Naive thymus-derived CD4-positive, alpha-beta T cell (primary cell): ENCODE measurements at regions not wholly inside any gene's neighbourhood (a gene's known extent, or its start where the extent isn't known, plus 50 kb on each side); places are given as distances from the start of the nearest gene placed in this dataset.
A peak's percentile ranks its signal among the peaks of the same experiment; 100 is the strongest.

ENCODE experiments used
- ATAC-seq: fragments of 150-1000 bp; cut with Tn5 transposase; 2 replicates; pipeline ENCODE4 v1.10.0; 2021; ENCODE audit warnings: mild to moderate bottlenecking, moderate library complexity
- CTCF ChIA-PET: fragments of 350-600 bp; sonication (Branson Sonifier 250); formaldehyde crosslinking; loops from one replicate; lab custom pipeline; 2021; ENCODE audit warnings: antibody characterized with exemption; lab: Charles Lee
- POLR2A ChIA-PET: fragments of 350-600 bp; sonication (Branson Sonifier 250); formaldehyde crosslinking; loops from one replicate; lab custom pipeline; 2021; ENCODE audit warnings: antibody characterized with exemption, inconsistent platforms; lab: Charles Lee
- DNase-seq, 9 donors: peaks; one replicate each; pipeline versions ENCODE4 v3.0.0 to v3.0.0-alpha.2; 2020 to 2022; ENCODE audit warnings: mixed read lengths in 1 of 9
- H3K27ac ChIP-seq: one replicate; pipeline ENCODE4 v1.7.0; 2013; ENCODE audit warnings: mild to moderate bottlenecking, low read depth, low read length, moderate library complexity
- H3K27me3 ChIP-seq, 2 donors: one replicate each; pipeline ENCODE4 v1.7.0; 2013; ENCODE audit warnings: low read length in 2 of 2, mild to moderate bottlenecking in 2 of 2, moderate library complexity in 2 of 2; ENCODE audit not compliant: control insufficient read depth in 2 of 2, insufficient read depth in 2 of 2
- H3K36me3 ChIP-seq, 3 experiments: 1 replicate in 2 of 3; 2 replicates in 1 of 3; pipeline ENCODE4 v1.7.0; 2013; ENCODE audit warnings: low read length in 3 of 3, mild to moderate bottlenecking in 3 of 3, moderate library complexity in 1 of 3; ENCODE audit not compliant: insufficient read depth in 3 of 3, control insufficient read depth in 2 of 3
- H3K4me1 ChIP-seq, 2 donors: one replicate each; pipeline ENCODE4 v1.7.0; 2013; ENCODE audit warnings: low read length in 2 of 2, mild to moderate bottlenecking in 2 of 2, moderate library complexity in 1 of 2; ENCODE audit not compliant: control insufficient read depth in 2 of 2, insufficient read depth in 2 of 2
- H3K4me3 ChIP-seq: 2 replicates; pipeline ENCODE4 v1.7.0; 2013; ENCODE audit warnings: mild to moderate bottlenecking, low read length
- H3K9me3 ChIP-seq, 3 experiments: 1 replicate in 2 of 3; 2 replicates in 1 of 3; pipeline ENCODE4 v1.7.0; 2013; ENCODE audit warnings: low read length in 3 of 3; ENCODE audit not compliant: control insufficient read depth in 2 of 3
- H3K27ac Mint-ChIP-seq, 9 donors: one replicate each; pipeline ENCODE4 v1.8.0; 2020 to 2022; ENCODE audit warnings: mixed read lengths in 9 of 9, mild to moderate bottlenecking in 8 of 9, moderate library complexity in 5 of 9, inconsistent platforms in 2 of 9
- H3K27me3 Mint-ChIP-seq, 5 donors: one replicate each; pipeline ENCODE4 v1.8.0; 2021 to 2022; ENCODE audit warnings: mixed read lengths in 5 of 5, mild to moderate bottlenecking in 1 of 5
- H3K36me3 Mint-ChIP-seq, 5 donors: one replicate each; pipeline ENCODE4 v1.8.0; 2020 to 2022; ENCODE audit warnings: mixed read lengths in 5 of 5, mild to moderate bottlenecking in 3 of 5, inconsistent platforms in 1 of 5
- H3K4me1 Mint-ChIP-seq, 7 donors: one replicate each; pipeline ENCODE4 v1.8.0; 2020 to 2022; ENCODE audit warnings: mixed read lengths in 7 of 7, mild to moderate bottlenecking in 3 of 7, inconsistent platforms in 1 of 7
- H3K4me3 Mint-ChIP-seq, 10 donors: one replicate each; pipeline ENCODE4 v1.8.0; 2020 to 2022; ENCODE audit warnings: mild to moderate bottlenecking in 10 of 10, mixed read lengths in 10 of 10, moderate library complexity in 6 of 10, inconsistent platforms in 2 of 10
- H3K9me3 Mint-ChIP-seq, 11 donors: one replicate each; pipeline ENCODE4 v1.8.0; 2020 to 2022; ENCODE audit warnings: mixed read lengths in 11 of 11, mild to moderate bottlenecking in 4 of 11, inconsistent platforms in 1 of 11, moderate library complexity in 1 of 11
- intact Hi-C, 2 donors: fragments of 100-400 bp; cut with micrococcal nuclease; formaldehyde crosslinking; loops; one replicate each; pipeline ENCODE4 v1.15.1; 2023

DNA sequence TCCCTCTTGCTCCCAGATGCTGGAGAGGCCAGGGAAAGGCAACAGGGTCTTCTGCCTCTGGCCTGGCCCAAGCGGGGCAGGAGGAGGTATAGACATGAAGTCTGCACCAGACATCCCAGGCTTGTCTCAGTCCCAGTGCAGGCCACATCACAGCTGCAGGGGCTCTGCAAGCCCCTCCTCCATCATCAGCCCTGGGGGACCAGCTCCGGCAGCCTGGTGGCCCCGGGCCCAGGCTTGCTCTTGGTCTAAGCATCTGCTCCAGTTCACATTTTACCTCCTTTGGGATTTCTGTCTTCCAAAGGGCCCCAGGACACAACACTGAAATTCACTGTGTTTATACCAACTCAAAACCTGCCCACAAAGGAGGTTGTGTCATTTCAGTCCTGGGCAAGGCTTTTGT, 359.4 kb downstream of the ZNF536 start:
- Mint-ChIP-seq H3K9me3 (peaks cover 0 to 3% (median 0%) of the 10 kb centered on the region in 11 donors), H3K27me3 (peaks cover 0 to 12% (median 3%) of the 10 kb centered on the region in 5 donors), H3K27ac (no peak overlapping the region), H3K4me1 (peaks cover 0 to 2% (median 0%) of the 10 kb centered on the region in 7 donors), H3K4me3 (no peak overlapping the region), H3K36me3 (no peaks in the 10 kb centered on the region)
- H3K9me3 ChIP-seq, result no peaks in the 10 kb centered on the region
- no peaks in the 10 kb centered on the region for H3K4me1 ChIP-seq
- DNase-seq (no peak), ATAC-seq (no peak)
- no peaks in the 10 kb centered on the region for H3K27me3 ChIP-seq
- H3K36me3 ChIP-seq, result no peaks in the 10 kb centered on the region
- POLR2A ChIA-PET, result no interaction called here
- no peak overlapping the region for H3K27ac ChIP-seq
- CTCF ChIA-PET, result no interaction called here
- intact Hi-C loops, result no loop called here
- no peak overlapping the region for H3K4me3 ChIP-seq

DNA sequence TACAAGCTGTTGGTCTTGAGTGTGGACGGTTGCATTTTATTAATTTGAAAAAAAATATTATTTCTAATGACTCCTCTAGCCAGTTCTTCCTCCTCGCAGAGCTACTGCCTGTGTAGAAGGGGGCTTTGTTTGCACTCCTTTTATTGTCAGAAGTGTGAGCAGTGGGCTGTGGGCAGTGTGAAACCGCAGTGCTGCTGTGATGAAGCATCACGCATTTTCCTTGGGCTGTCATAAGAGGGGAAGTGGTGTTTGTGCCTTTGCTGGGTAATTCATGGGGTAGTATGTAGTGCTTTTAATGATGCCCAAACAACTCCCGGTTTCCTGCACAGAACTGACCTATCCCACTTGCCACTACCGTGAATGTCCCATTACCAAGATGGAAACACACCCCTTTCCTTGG, 357.3 kb downstream of the ZNF536 start:
- H3K36me3 ChIP-seq, result no peaks in the 10 kb centered on the region

GRCh38 chr19:30722761-30723160, 350.6 kb downstream of the ZNF536 start:
- DNase-seq (no peak), ATAC-seq (no peak)
- intact Hi-C loops, result no loop called here
- Histone ChIP-seq H3K4me1 (no peaks in the 10 kb centered on the region), H3K4me3 (no peak overlapping the region), H3K9me3 (no peaks in the 10 kb centered on the region), H3K36me3 (no peaks in the 10 kb centered on the region), H3K27me3 (no peaks in the 10 kb centered on the region), H3K27ac (no peak overlapping the region)
- Mint-ChIP-seq H3K27ac (no peak overlapping the region), H3K36me3 (no peaks in the 10 kb centered on the region), H3K9me3 (peaks cover 0 to 2% (median 0%) of the 10 kb centered on the region in 11 donors), H3K4me1 (peaks cover 0 to 9% (median 6%) of the 10 kb centered on the region in 7 donors), H3K27me3 (peaks cover 9 to 33% (median 20%) of the 10 kb centered on the region in 5 donors), H3K4me3 (no peak overlapping the region)
- CTCF ChIA-PET, result no interaction called here
- POLR2A ChIA-PET, result no interaction called here

More for the DNA sequence above, 357.3 kb downstream of the ZNF536 start:
- Histone ChIP-seq H3K9me3 (no peaks in the 10 kb centered on the region), H3K27ac (no peak overlapping the region), H3K4me1 (no peaks in the 10 kb centered on the region), H3K4me3 (no peak overlapping the region), H3K27me3 (no peaks in the 10 kb centered on the region)
- Mint-ChIP-seq H3K9me3 (peaks cover 0 to 3% (median 0%) of the 10 kb centered on the region in 11 donors), H3K36me3 (no peaks in the 10 kb centered on the region), H3K4me1 (peaks cover 0 to 2% (median 0%) of the 10 kb centered on the region in 7 donors), H3K27ac (no peak overlapping the region), H3K27me3 (peaks cover 0 to 18% (median 0%) of the 10 kb centered on the region in 5 donors), H3K4me3 (no peak overlapping the region)
- POLR2A ChIA-PET, result no interaction called here
- CTCF ChIA-PET, result no interaction called here
- DNase-seq (no peak), ATAC-seq (no peak)
- intact Hi-C loops, result no loop called here

DNA sequence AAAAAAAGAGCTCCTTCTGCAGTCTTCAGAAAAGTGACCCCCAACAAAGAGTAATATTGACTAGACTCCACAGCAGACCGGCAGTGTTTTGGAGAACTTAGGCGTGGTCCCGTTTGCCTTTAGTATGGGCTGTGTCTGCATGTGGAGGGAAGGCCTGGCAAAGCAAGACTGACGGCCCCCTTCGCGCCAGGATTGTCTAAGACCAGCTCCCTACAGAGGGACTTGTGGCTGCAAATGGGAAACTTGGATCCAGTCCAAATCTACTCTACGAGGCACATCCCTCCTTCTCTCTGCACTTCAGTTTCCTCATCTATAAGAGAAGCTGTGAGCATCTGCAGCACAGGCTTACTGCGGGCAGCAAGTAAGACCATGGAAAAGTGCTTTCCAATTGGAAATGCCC, 350.0 kb downstream of the ZNF536 start:
- Histone ChIP-seq H3K9me3 (no peaks in the 10 kb centered on the region), H3K4me1 (no peaks in the 10 kb centered on the region), H3K27me3 (no peaks in the 10 kb centered on the region), H3K27ac (no peak overlapping the region), H3K4me3 (no peak overlapping the region), H3K36me3 (no peaks in the 10 kb centered on the region)
- ATAC-seq, result no peak
- no peaks in the 10 kb centered on the region for H3K36me3 Mint-ChIP-seq
- H3K4me1 Mint-ChIP-seq, result peaks cover 0 to 9% (median 6%) of the 10 kb centered on the region in 7 donors
- H3K27ac Mint-ChIP-seq, result no peak overlapping the region
- intact Hi-C loops, result no loop called here
- H3K27me3 Mint-ChIP-seq, result peaks cover 9 to 36% (median 22%) of the 10 kb centered on the region in 5 donors
- ChIA-PET CTCF (no interaction called here), POLR2A (interaction anchor here (0.7 kb wide), 1 partner anchor 674 kb away, joined by 3 read pairs; no protein-coding TSS in a partner anchor)
- DNase-seq, result no peak
- H3K4me3 Mint-ChIP-seq, result no peak overlapping the region
- H3K9me3 Mint-ChIP-seq, result peaks cover 0 to 2% (median 0%) of the 10 kb centered on the region in 11 donors

GRCh38 chr19:30719999-30720345, 347.8 kb downstream of the ZNF536 start:
- intact Hi-C loops, result no loop called here
- Histone ChIP-seq H3K27ac (no peak overlapping the region), H3K27me3 (no peaks in the 10 kb centered on the region), H3K9me3 (no peaks in the 10 kb centered on the region), H3K36me3 (no peaks in the 10 kb centered on the region), H3K4me1 (no peaks in the 10 kb centered on the region), H3K4me3 (no peak overlapping the region)
- H3K9me3 Mint-ChIP-seq, result peaks cover 0 to 2% (median 0%) of the 10 kb centered on the region in 11 donors
- no peaks in the 10 kb centered on the region for H3K36me3 Mint-ChIP-seq
- ChIA-PET CTCF (no interaction called here), POLR2A (no interaction called here)
- ATAC-seq (no peak), DNase-seq (no peak)
- H3K4me3 Mint-ChIP-seq, result peak overlapping the region in 6 of 10 donors; percentile 19 to 82 (median 66)
- peaks cover 13 to 35% (median 25%) of the 10 kb centered on the region in 5 donors for H3K27me3 Mint-ChIP-seq
- H3K4me1 Mint-ChIP-seq, result peaks cover 0 to 9% (median 6%) of the 10 kb centered on the region in 7 donors
- no peak overlapping the region for H3K27ac Mint-ChIP-seq

DNA sequence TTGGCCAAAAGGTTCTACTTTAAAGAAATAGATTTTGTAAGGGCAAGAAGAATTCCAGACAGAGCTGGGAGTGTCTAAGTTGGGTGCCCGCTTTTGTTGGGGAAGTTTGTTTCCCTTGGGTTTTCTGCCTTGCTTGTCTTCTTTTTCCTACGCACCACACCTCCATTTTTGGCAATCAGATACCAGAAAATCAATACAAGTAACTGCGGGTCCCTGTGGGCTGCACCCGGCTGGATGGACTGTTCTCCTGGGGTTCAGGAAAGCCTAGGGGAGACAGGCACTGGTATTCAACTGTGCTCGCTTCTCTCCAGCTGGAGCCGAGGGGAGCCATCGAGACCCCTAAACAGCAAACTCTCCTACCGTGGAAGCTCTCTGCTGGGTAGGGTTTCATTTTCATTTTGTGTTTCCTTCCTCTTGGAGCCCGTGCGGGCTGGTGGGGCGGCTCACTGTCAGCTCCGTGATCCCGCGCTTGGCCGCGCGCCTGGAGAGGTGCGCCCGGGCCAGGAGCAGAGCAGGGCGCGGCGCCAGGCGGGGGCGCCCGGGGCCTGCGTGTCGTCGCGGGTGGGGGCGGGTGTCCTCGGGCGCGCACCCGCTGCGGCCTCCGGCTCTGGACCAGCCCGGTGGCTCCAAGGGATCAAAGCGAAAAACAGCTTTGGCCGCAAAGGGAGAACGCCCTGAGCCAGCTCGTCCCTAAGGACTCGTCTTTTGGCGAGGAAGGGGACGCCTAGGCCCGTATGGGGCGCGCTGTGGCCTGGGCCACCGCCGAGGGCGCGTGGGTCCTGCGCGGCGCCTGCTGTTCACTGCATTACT, 347.2 kb downstream of the ZNF536 start:
- H3K27ac Mint-ChIP-seq, result no peak overlapping the region
- DNase-seq, result peak in 1 of 9 donors; percentile 30
- H3K4me3 ChIP-seq, result no peak overlapping the region

More for the DNA sequence above, 347.2 kb downstream of the ZNF536 start:
- intact Hi-C loops, result no loop called here
- Mint-ChIP-seq H3K4me1 (peaks cover 0 to 9% (median 6%) of the 10 kb centered on the region in 7 donors), H3K9me3 (peaks cover 0 to 2% (median 0%) of the 10 kb centered on the region in 11 donors), H3K4me3 (peak overlapping the region in 9 of 10 donors; percentile 2 to 82 (median 62)), H3K36me3 (no peaks in the 10 kb centered on the region), H3K27me3 (peaks cover 13 to 41% (median 30%) of the 10 kb centered on the region in 5 donors)
- H3K27me3 ChIP-seq, result no peaks in the 10 kb centered on the region
- CTCF ChIA-PET, result no interaction called here
- POLR2A ChIA-PET, result no interaction called here
- no peak for ATAC-seq
- no peaks in the 10 kb centered on the region for H3K9me3 ChIP-seq
- H3K4me1 ChIP-seq, result no peaks in the 10 kb centered on the region
- no peak overlapping the region for H3K27ac ChIP-seq
- H3K36me3 ChIP-seq, result no peaks in the 10 kb centered on the region
